GM21576 (cell line): ENCODE measurements at regions not wholly inside any gene's neighbourhood (a gene's known extent, or its start where the extent isn't known, plus 50 kb on each side); places are given as distances from the start of the nearest gene placed in this dataset.
"Not testable (repeated sequence)": the region's sequence is repeated elsewhere in the genome, so short reads cannot be mapped to it uniquely, and the experiment has no call there.

ENCODE experiments used
- ATAC-seq: cut with Tn5 transposase; IDR thresholded peaks from one replicate; pipeline ENCODE4 v1.9.1; 2021; ENCODE audit warnings: mild to moderate bottlenecking, moderate library complexity; ENCODE audit not compliant: unreplicated experiment

GRCh38 chr20:22942742-22943141 lies 92.4 kb upstream of the SSTR4 start:
- ATAC-seq = no peak

- ATAC-seq = no peak
These were observed 91.0 kb upstream of the SSTR4 start for GRCh38 chr20:22944062-22944461.

GRCh38 chr20:22944936-22945335 lies 90.2 kb upstream of the SSTR4 start:
- ATAC-seq = no peak

- no peak for ATAC-seq
These were observed 88.5 kb upstream of the SSTR4 start for GRCh38 chr20:22946596-22946995.

DNA sequence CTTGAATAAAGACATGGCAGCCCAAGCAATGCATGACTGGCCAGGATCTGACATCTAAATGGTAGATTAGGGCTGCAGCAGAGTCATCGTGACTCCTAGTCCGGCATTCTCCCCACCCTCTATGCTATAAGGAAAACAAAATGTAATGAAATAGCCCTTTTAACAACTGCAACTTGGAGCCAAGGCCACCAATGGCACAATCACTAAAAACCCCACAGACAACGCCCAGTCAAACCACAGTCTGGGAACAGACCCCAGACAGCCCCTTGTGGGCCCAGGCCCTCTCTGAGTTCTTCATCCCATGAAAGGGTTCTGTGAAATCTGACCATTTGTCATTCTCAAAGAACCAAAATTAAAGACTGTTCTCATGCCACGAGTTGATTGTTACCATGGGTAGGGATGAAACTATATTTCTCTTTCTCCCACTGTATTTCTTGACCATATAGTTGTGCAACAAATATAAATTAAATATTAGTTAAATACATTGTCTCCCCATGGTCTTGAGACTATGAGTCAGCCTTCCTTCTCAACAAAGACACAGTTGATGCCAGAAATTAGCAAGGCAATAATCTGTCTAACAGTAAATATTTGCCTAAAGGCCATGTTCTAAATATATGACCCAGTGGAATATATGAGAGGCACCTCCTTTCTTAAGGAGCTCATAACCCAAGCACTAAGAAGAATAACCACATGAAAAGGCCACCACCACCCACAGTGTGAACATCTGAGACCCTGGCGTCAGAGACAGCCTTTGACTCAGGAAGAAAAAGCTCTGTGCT lies 85.6 kb upstream of the SSTR4 start:
- no peak for ATAC-seq

- ATAC-seq = no peak
These were observed 83.1 kb upstream of the SSTR4 start for GRCh38 chr20:22951966-22952365.

DNA sequence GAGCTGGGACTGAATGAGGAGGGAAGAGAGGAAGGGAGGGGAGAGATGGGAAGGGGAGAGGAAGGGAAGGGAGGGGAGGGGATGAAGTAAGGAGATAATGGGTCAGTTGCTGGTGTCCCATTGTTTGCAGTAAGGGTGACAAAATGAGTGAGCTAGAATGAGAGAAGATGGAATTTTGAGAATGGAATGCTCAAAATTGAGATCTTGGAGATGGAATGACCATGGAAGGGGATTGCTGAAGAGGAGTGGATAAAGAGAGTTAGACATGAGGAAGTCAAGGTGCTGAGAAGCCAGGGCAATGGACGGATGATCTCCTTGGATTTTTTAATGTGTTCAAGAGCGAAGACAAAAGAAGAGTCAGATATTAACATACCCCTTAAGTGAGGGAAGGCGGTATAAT lies 80.5 kb upstream of the SSTR4 start:
- no peak for ATAC-seq

DNA sequence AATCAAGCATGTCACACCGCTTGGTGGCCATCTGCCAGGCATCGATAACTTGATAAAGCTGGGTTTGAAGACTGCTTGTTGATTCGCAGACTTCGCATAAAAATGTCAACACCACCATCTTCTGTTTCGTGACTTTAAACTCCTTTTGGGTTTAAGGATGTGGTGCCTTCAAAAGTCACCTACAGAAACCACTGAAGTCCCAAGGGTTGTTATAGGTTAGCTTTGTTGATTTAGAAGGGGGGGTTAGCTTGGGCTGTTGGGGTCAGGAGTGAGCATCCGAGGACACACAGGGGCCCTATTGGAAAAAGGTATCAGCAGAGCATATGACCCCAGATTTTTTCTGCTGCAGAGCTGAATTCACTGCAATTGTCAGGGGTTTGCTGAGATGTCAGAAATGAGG lies 76.7 kb upstream of the SSTR4 start:
- no peak for ATAC-seq

GRCh38 chr20:22962567-22963439 lies 72.3 kb upstream of the SSTR4 start:
- no peak for ATAC-seq

GRCh38 chr20:22963581-22963980 lies 71.5 kb upstream of the SSTR4 start:
- no peak for ATAC-seq

GRCh38 chr20:22966787-22967464 lies 68.2 kb upstream of the SSTR4 start:
- no peak for ATAC-seq

DNA sequence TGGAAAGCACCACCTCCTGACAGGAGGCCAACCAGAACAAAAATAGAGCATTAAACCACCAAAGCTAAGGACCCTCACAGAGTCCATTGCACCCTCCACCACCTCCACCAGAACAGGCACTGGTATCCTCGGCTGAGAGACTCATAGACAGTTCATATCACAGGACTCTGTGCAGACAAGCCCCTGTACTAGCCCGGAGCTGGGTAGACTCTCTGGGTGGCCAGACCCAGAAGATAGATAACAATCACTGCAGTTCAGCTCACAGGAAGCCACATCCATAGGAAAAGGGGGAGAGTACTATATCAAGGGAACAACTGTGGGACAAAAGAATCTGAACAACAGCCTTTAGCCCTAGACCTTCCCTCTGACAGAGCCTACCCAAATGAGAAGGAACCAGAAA lies 67.4 kb upstream of the SSTR4 start:
- ATAC-seq = not testable (repeated sequence)

- not testable (repeated sequence) for ATAC-seq
These were observed 66.1 kb upstream of the SSTR4 start for GRCh38 chr20:22969031-22969430.

GRCh38 chr20:22971077-22971476 lies 64.0 kb upstream of the SSTR4 start:
- ATAC-seq = not testable (repeated sequence)

- ATAC-seq = no peak
These were observed 60.8 kb upstream of the SSTR4 start for GRCh38 chr20:22974354-22974753.

GRCh38 chr20:22977047-22977785 lies 57.9 kb upstream of the SSTR4 start:
- ATAC-seq = no peak

- no peak for ATAC-seq
These were observed 51.1 kb upstream of the SSTR4 start for GRCh38 chr20:22984008-22984407.

DNA sequence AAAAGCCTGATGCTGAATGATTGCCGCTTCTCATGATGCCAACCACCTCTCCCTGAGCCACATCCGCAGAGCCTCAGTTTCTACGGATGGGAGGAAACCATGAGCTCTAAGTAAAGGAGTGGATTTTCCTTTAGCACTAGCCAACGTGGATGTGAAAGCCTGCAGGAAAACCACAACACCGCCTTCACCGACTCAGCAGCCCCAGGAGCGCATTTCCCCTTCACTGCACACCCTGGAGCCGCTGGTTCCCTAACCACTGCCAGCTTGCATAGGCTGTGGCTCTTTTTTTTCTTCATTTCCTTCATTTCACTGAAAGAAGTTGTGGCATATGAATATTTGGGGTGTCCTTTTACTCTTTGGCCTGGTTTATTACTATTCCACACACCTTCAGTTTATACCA lies 50.5 kb upstream of the SSTR4 start:
- no peak for ATAC-seq

GRCh38 chr20:22985239-22985778 lies 49.8 kb upstream of the SSTR4 start:
- no peak for ATAC-seq
